HG03432 (cell line): ENCODE measurements at regions not wholly inside any gene's neighbourhood (a gene's known extent, or its start where the extent isn't known, plus 50 kb on each side); places are given as distances from the start of the nearest gene placed in this dataset.

ENCODE experiments used
- ATAC-seq: cut with Tn5 transposase; IDR thresholded peaks from one replicate; pipeline ENCODE4 v1.9.1; 2021; ENCODE audit warnings: mild to moderate bottlenecking, moderate library complexity; ENCODE audit not compliant: unreplicated experiment

DNA sequence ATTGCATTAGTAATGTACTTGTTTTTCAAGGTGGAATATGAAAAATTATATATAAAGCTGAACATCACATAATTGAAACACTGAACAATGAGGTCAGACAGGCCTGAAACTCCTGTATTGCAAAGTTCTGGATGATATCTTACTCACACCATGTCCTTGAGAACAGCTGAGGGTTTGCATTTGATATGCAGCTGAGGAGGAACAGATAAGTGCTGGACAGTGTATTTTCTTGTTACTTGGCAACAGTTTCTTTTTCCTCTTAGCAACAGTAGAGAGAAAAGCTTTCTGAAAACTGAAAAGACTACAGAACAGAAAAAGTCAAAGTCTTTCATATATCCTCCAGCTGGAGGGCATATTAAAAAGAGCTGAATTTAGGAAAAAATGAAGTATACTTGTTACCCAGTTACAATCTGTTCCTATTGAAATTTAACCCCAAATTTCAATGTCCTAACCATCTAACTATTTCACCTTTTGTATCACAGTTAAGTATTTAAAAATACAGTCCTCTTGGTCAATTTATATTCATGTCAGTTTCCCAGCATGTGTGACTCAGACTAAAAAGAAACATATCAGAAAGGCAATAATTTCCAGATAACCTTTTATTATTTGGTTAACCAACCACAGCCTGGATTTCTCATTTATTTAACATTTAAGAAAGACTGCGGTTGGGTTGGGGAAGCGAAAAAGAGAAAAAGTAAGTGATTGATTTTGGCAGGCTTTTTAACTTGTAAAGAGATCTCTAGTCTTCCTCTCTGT is 733.0 kb upstream of the DPPA4 start:
- peak; percentile 59 for ATAC-seq

DNA sequence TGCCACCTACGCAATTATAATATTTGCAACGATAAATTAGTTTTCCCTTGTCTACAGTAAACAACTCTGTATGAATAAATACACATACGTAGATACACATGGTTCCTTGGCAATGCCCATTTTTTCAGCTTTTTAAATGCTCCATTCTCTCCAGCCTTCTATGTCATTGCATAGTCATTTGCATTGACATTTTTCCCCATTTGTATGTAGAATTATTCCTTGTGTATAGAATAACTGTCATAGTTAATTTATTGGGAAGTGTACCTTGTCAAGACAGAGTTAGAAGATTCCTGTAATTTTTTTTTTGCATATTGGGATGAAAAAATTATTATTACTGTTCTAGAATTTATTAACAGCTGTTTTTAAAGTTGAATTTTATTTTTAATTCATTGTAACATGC is 736.7 kb upstream of the DPPA4 start:
- no peak for ATAC-seq

DNA sequence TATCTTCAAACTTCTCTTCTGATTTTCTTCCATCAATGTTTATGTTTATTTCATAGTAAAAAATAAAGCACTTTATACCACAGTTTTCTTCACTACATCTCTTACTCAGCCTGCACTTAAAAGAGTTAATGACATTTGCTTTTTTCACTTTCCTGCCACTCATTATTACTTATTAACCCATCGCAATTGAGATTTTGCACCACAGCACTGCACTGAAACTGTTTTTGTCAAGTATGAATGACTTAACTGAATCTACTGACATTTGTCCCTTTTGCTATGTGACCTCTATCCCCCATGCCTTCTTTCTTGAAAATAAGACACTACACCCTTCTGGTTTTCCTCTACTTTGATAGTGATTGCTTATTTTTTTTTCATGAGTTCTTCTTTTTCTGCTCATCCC is 739.7 kb upstream of the DPPA4 start:
- ATAC-seq: peak; percentile 85

DNA sequence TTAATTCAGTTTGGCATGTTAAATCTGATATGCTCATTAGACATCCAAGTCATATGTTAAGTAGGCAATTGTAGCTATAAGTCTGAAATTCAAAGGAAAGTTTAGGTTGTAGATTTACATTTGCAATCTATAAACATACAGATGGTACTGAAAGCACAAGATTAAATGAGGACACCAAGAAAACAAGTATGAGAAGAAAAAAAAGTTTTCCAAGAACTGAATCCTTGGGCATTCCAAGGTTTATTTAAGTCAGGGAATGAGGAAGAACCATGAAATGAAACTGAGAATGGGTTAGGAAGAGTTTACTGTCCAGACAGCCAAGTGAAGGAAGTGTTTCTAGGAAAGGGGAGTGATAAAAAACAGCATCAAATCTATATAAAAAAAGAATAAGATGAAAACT is 756.1 kb upstream of the DPPA4 start:
- no peak for ATAC-seq

DNA sequence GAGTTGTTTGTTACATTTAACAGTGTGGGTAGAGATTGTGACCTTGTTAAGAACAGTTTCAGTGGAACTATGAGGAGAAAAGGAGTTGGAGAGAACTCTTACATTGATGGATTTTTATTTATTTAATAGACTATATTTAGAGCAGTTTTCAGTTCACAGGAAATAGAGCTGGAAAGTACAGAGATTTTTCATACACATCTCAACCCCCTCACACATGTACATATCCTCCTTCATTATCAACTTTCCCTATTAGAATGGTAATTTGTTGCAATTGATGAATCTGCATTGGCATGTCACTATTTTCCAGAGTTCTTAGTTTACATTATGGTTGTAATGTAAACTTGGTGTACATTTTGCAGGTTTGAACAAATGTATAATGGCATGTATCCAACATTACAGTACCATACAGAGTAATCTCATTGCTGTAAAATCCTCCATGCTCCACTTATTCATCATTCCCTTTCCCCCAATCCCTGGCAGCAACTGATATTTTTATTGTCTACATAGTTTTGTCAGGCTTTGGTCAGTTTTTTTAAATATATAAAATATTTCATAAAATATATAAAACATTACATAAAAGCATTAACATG is 756.6 kb upstream of the DPPA4 start:
- no peak for ATAC-seq

DNA sequence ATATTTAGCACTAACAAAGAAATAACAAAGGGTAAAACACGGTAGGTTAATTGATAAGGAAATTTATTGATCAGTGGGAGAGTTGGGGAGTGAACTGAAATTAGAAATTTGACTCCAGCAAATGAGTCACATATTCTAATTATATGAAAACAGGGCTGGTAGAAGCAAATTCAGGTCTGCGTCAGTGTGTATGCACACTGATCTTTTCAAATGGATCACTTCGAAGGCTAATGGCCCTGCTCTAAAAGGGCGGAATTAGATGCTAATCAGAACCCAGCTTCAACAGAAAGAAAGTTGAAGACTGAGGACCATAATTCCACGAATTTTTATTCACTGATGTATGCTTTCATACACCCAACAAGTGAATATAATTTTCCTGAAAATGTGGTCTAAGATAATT is 762.4 kb upstream of the DPPA4 start:
- ATAC-seq: no peak

DNA sequence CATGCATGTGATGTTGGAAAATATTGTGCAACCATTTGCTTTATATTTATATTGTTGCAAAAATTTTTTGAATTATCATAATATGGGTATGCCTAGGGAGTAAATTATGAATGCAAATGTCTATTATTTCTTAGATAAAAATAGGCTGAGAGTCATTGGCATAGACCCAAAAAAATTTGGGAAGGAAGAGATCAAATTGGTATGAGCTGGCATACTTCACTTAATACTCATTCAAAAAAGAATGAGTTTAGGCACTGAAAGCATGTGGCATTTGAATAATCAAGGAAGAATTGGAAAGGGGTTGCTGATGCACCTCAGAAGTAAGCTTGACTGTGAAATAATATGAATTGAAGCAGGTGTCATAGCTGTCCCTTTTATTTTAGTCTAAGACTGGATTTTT is 764.0 kb upstream of the DPPA4 start:
- ATAC-seq: no peak

DNA sequence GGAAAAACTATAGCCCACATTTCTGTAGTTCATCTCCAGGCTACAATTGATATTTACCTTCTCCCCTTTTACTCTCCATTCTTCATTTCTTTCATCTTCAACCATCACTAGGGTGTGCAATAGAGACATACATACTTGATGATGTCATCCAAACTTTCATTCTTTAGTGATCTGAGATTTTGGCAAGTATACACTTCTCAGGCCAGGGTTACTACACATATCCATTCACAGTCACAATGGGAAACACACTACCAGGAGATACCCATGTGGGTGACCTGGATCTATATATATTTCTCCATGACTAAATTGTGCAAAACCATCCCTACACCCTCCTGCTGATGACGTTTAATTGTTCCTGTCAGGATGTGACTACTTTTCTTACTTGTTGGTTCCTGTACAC is 769.5 kb upstream of the DPPA4 start:
- no peak for ATAC-seq

DNA sequence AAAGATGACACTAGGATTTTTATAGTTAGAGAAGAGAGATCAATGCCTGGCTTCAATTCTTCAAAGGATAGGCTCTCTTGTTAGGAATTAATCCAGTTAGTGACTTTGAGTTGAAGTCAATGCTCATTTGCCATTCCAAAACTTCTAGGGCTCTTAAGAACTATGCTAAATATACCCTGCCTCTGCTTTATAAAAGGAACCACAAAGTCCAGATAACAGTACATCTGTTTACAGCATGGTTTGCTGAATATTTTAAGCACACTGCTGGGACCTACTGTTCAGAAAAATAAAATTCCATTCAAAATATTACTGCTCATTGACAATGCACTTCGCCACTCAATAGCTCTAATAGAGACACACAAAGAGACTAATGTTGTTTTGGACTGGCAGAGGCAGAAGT is 786.6 kb upstream of the DPPA4 start:
- ATAC-seq: no peak

DNA sequence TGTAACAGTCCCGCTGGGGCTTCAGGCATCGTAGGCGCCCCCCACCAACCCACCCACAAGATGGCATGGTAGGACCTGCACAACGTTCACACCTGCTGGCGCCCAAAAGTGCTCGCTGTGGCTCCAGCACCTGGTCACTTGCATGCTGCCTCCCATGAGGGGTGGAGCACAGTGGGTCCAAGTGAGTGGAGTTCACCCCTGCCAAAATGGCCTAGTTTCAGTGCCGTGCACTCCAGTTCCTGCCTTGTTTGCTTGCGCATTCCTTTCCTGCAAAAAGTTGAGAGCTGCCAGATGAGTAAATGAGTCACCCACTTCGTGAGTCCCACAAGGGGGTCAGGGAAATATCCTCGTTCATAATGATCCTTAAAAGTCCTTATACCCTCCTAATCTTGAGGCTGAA is 788.7 kb upstream of the DPPA4 start:
- ATAC-seq: no peak

DNA sequence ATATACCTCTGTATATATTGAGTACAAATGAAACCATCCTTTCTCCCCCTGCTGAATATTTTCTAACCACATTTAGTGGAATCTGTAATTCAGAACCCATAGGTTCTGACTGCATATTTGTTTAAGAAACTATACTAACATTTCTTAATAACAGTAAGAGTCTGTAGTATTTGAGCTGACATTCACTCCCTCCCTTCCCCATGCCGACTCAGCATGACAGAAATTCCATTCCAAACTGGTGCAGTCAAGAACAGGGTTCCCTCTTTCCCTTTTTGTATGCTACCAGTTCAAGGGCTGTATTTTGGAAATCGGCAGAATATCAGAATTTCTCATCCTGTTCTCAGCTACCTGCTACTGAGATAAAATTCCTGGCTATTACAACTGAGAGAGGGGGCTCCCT is 796.6 kb upstream of the DPPA4 start:
- ATAC-seq: no peak

DNA sequence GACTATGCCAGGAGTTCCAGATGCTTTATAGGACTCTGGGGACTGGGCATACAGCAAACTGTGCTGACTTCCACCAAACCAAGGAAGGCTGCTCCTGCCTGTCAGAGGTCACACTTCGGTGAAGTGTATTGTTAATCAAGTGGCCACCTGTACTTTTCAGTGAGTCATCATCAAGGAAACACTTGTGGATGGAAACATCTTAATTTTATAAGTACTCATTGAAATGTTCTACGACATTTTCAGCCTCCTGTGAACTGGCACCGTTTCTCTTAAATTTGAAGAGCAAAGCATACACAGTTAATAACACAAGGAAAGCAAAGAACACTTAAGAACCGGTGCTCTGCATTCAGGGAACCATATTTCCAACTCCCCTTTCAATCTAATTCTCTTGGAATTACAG is 801.7 kb upstream of the DPPA4 start:
- ATAC-seq: no peak

DNA sequence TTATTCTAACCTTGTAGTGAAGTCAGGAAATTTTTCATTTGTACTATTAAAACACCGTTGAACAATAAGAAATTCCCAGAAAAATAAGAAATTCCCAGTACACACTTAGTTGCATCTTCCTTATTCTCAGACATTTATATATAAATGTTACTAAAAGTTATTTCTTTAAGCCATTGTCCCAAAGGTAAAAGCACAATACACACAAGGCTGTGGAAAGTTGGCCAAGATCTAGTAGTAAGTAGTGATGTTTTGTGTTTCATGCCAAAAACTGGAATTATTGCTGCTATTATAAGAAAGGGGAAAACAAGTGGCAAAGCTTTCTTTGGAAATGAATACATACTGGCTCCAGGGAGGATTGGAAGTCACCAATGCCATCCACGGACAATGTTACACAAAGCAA is 802.5 kb upstream of the DPPA4 start:
- ATAC-seq: no peak

DNA sequence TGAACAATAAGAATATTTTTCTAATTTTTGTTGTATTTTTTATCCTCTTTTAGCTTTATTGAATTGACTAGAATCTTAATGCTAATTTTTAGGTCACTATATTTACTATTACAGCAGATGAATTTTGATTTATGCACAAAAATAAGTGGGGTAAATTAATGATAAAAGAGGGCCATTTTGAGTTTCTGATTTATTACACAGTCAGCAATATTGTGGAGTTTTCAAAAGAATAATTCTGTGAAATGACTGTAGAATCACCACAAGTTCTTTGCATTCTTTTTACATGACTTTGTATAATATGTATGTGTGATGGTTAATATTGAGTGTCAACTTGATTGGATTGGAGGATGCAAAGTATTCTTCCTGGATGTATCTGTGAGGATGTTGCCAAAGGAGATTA is 812.4 kb upstream of the DPPA4 start:
- no peak for ATAC-seq

DNA sequence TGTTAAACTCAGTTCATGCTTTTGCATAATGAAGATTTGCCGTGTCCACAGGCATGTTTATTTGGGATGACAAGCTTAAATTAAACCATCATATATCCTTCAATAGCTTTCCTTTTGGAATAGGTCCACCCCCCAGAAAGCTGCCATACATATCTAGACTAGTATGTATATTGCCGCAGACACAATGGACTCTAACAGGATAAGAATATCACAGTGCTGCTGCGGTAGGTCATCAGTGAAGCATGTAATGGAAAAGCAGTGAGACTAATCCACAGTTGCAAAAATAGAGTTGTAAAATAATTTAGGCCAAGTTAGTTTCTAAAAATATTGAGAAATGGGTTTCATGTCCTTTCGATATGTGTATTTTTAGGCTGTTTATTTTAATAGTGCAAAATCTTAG is 819.9 kb upstream of the DPPA4 start:
- ATAC-seq: no peak

DNA sequence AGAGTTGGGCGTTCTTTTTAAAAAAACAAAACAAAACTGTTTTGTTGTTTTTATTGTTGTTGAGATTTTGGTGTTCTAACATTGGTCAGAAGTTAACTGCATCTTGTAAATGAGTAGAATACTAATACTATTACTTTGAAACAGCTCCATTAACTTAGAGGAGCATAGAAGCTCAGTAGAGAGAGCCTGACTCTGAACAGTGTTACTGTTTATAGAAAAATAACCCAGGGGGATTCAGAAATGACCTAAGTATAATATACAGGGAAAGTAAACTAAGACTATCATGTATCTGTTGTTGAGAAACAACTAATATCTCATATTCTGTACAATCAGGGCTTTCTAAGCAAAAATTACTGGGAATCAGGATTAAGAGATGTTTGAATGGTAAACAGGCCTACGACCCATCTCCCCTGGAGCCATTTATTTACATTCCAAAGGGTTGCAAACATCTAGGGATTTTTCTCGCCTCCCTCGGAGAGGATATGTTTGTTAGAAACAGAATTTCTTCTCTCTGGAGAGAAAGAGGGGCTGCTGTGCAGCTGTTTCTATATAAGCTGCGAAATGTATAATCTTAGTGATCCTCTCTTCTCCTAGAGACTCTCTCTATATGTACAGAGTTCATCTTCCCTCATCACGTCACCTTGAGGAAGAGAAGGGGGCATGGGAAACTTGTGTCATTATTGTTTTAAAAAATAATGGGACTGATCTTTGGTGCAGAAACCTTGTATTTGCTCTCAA is 827.5 kb upstream of the DPPA4 start:
- no peak for ATAC-seq

DNA sequence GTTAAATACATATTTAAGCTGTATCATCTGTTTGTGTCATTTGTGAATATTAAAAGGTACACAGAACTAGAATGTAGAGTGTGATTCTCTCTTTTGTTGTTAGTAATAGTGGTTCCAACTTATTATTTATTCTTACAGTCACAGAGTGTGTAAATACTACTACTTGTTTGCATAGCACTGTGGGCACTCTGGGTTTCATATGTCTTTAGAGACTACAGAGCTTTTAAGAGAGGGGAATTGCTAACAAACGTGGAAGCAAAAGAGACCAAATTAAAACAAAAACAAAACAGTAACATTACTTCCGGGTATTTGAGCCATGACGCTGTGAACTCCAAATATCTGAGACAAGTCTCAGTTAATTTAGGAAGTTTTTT is 828.0 kb upstream of the DPPA4 start:
- peak; percentile 32 for ATAC-seq

DNA sequence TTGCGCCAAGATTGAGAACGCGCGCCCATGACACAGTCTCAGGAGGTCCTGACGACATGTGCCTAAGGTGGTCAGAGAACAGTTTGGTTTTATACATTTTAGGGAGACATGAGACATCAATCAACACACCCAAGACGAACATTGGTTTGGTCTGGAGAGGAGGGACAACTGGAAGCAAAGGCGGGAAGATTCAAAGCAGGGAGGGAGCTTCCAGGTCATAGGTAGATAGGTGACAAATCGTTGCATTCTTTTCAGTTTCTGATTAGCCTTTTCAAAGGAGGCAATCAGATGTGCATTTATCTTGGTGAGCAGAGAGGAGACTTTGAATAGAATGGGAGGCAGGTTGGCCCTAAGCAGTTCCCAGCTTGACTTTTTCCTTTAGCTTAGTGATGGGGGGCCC is 828.4 kb upstream of the DPPA4 start:
- peak; percentile 21 for ATAC-seq

DNA sequence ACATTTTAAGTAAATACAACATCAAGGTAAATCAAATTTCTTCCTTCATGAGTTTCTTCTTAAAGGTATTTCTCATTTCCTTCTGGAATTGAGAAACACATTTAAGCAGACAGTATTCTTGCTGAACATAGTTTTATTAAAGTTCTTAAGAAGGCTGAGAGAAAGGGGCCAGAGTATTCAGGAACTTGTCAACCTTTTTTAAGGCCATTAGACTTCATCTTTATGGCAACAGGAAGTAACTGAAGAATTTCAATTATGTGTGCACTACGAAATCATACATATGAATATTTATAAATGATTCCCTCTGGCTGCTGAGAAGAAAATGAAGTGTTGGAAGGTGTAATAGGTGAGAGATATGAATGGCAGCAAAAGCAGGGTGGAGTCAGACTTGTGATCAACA is 829.4 kb upstream of the DPPA4 start:
- no peak for ATAC-seq

DNA sequence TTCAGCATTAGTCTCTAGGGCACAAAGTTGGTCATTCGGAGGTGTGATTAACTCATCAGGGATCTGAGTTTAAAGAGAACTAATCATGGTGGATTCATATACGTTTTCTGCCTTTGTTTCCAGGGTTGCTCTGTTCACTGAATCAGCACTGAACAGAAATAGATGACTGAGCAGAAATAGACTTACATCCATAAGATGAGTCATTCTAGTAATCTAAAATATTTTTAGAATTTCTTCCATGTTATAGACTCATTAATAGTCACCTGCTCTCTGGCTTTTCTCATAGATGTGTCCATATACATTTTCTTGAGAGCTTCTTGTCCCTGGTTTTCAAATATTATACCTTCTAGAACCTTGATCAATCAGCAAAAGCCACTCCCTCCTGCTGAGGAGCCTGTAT is 837.6 kb upstream of the DPPA4 start:
- no peak for ATAC-seq

DNA sequence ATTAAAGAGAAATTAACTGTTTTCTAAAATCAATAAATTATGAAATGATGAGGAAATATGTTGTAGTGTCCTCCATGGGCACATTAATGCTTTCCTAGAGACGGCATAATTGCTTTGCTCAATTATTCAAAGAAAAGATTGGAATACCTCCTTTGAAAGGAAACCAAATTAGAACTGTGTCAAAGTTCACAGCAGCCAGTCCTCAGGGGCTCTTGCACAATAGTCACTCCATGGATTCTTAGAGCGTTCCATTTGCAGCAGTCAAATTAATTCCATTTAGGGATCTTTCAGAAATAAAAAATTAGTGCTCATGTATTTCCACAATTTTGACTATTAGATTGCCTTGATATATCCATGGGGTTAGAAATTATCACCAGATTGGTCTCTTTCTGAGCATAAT is 841.6 kb upstream of the DPPA4 start:
- no peak for ATAC-seq

DNA sequence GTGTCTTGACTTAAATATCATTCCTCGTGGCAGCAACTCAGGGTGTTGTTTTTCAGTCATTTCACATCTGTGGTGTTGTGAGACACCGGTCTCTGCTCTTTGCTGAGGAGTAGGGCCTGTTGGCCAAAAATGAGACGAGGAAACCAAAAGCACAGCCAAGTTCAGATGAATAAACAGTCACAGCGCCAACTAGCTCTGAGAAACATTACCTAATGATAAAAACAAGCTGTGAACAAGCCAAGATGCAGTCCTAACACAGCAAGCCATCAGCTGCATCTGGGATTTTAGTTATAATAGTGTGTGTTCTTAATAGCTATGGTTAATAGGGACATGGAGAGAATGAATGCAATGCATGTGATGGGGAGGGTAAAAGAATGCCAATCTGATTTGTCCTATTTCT is 843.4 kb upstream of the DPPA4 start:
- no peak for ATAC-seq
